Gastroesophageal sphincter (tissue), 4 donors: ENCODE measurements at regions not wholly inside any gene's neighbourhood (a gene's known extent, or its start where the extent isn't known, plus 50 kb on each side); places are given as distances from the start of the nearest gene placed in this dataset.

ENCODE experiments used
- ATAC-seq: fragments of 150-250 bp; one replicate; pipeline ENCODE4 v1.9.1; 2016; ENCODE audit warnings: mild to moderate bottlenecking, moderate library complexity
- H3K27ac ChIP-seq, 4 donors: fragments of 200-600 bp; sonication (generic) in 3 of 4; 1 replicate in 3 of 4; 2 replicates in 1 of 4; pipeline ENCODE4 v1.5.1; 2016 to 2019
- H3K27me3 ChIP-seq: fragments of 200-600 bp; sonication (generic); one replicate; pipeline ENCODE4 v1.5.1; 2019
- H3K36me3 ChIP-seq, 2 donors: fragments of 200-600 bp; sonication (generic); one replicate each; pipeline ENCODE4 v1.5.1; 2019; ENCODE audit warnings: control low read depth in 1 of 2
- H3K4me1 ChIP-seq, 3 donors: fragments of 200-600 bp; sonication (generic); 1 replicate in 2 of 3; 2 replicates in 1 of 3; pipeline ENCODE4 v1.5.1; 2016 to 2019; ENCODE audit warnings: control low read depth in 2 of 3
- H3K4me3 ChIP-seq, 2 donors: fragments of 200-600 bp; sonication (generic); one replicate each; pipeline ENCODE4 v1.5.1; 2019; ENCODE audit warnings: mild to moderate bottlenecking in 1 of 2, moderate library complexity in 1 of 2
- H3K9me3 ChIP-seq, 3 donors: fragments of 200-600 bp; sonication (generic); one replicate each; pipeline ENCODE4 v1.5.1; 2017 to 2019; ENCODE audit warnings: control low read depth in 2 of 3
- CTCF ChIP-seq, 4 experiments: fragments of 200-600 bp in 2 of 4; fragments of 450-650 bp in 2 of 4; sonication (generic) in 1 of 4; IDR thresholded peaks; one replicate each; pipeline ENCODE4 v1.5.1; 2017 to 2019; ENCODE audit warnings: antibody characterized with exemption in 4 of 4, mild to moderate bottlenecking in 2 of 4, moderate library complexity in 2 of 4
- EP300 ChIP-seq: sonication (generic); formaldehyde crosslinking; IDR thresholded peaks from one replicate; pipeline ENCODE4 v1.6.1; 2017; ENCODE audit warnings: antibody characterized with exemption, mild to moderate bottlenecking
- POLR2A ChIP-seq, 2 donors: fragments of 450-650 bp; IDR thresholded peaks; one replicate each; pipeline ENCODE4 v1.6.1; 2017; ENCODE audit warnings: antibody characterized with exemption in 2 of 2, mild to moderate bottlenecking in 2 of 2, moderate library complexity in 1 of 2
- POLR2AphosphoS5 ChIP-seq: sonication (generic); formaldehyde crosslinking; IDR thresholded peaks from one replicate; pipeline ENCODE4 v1.6.1; 2017; ENCODE audit warnings: antibody characterized with exemption
- WGBS, 2 donors: methylation state at CpG; one replicate each; pipeline ENCODE4 v1.1.5; 2018; ENCODE audit warnings: low coverage in 1 of 2; 5-methylcytosine and 5-hydroxymethylcytosine counted together

- no peaks in the 10 kb centered on the region for H3K27me3 ChIP-seq
- no peaks in the 10 kb centered on the region for H3K4me1 ChIP-seq
- H3K36me3 ChIP-seq = no peaks in the 10 kb centered on the region
- H3K4me3 ChIP-seq = no peak overlapping the region
- H3K27ac ChIP-seq = no peak overlapping the region
- no peaks in the 10 kb centered on the region for H3K9me3 ChIP-seq
- TF ChIP-seq CTCF (IDR thresholded peaks at IDR 0.05) = no peak
- no peak for TF ChIP-seq POLR2AphosphoS5
- no peak for TF ChIP-seq EP300
- TF ChIP-seq POLR2A (IDR thresholded peaks at IDR 0.05) = no peak
- no peak for ATAC-seq
- 66 to 67% methylated on average over 4 of the region's 4 CpGs for WGBS, 2 donors
These were observed 557.3 kb upstream of the TENM3 start for GRCh38 chr4:181685911-181686310.

- TF ChIP-seq CTCF (IDR thresholded peaks at IDR 0.05) (no peak), POLR2A (IDR thresholded peaks at IDR 0.05) (no peak), EP300 (no peak), POLR2AphosphoS5 (no peak)
These were observed 556.1 kb upstream of the TENM3 start for GRCh38 chr4:181687116-181687515.

GRCh38 chr4:181688432-181688831 is 554.8 kb upstream of the TENM3 start:
- WGBS, 2 donors = 45 to 78% methylated on average over 1 to 3 of the region's 3 CpGs
- H3K27ac ChIP-seq = no peak overlapping the region

More at GRCh38 chr4:181687116-181687515, 556.1 kb upstream of the TENM3 start:
- Histone ChIP-seq H3K4me3 (no peak overlapping the region), H3K27me3 (no peaks in the 10 kb centered on the region), H3K4me1 (no peaks in the 10 kb centered on the region), H3K27ac (no peak overlapping the region), H3K36me3 (no peaks in the 10 kb centered on the region), H3K9me3 (no peaks in the 10 kb centered on the region)
- ATAC-seq = no peak
- WGBS, 2 donors = 71 to 76% methylated on average over 4 of the region's 4 CpGs

GRCh38 chr4:181688872-181689271 is 554.3 kb upstream of the TENM3 start:
- no peaks in the 10 kb centered on the region for H3K27me3 ChIP-seq
- H3K4me3 ChIP-seq = no peak overlapping the region
- ATAC-seq = no peak
- TF ChIP-seq POLR2AphosphoS5 (no peak), EP300 (no peak), POLR2A (IDR thresholded peaks at IDR 0.05) (no peak), CTCF (IDR thresholded peaks at IDR 0.05) (no peak)
- no peaks in the 10 kb centered on the region for H3K36me3 ChIP-seq
- no peaks in the 10 kb centered on the region for H3K9me3 ChIP-seq
- H3K27ac ChIP-seq = no peak overlapping the region
- no peaks in the 10 kb centered on the region for H3K4me1 ChIP-seq
- 78 to 85% methylated on average over 5 of the region's 5 CpGs for WGBS, 2 donors

More at GRCh38 chr4:181688432-181688831, 554.8 kb upstream of the TENM3 start:
- Histone ChIP-seq H3K4me3 (no peak overlapping the region), H3K36me3 (no peaks in the 10 kb centered on the region), H3K4me1 (no peaks in the 10 kb centered on the region), H3K27me3 (no peaks in the 10 kb centered on the region), H3K9me3 (no peaks in the 10 kb centered on the region)
- ATAC-seq = no peak
- no peak for TF ChIP-seq EP300
- no peak for TF ChIP-seq POLR2A (IDR thresholded peaks at IDR 0.05)
- no peak for TF ChIP-seq POLR2AphosphoS5
- no peak for TF ChIP-seq CTCF (IDR thresholded peaks at IDR 0.05)

DNA sequence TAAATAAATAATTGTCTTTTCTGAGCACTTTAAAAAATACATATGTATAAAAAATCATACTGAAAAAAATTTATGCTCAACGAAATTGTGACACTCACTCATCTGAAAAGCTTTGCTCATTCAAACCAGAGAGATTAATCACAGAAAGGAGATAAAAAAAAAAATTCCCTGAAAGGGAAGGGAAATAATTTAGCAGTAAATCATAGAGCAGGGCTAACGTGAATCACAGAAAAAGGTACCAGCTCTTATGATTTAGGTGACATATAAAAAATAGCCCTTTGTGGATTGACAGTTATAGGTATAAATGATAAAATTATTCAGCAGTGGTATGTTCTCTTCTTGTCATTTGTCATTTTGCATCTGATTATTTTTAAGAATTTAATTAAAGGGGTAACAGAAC is 552.7 kb upstream of the TENM3 start:
- Histone ChIP-seq H3K27ac (no peak overlapping the region), H3K9me3 (no peaks in the 10 kb centered on the region), H3K27me3 (no peaks in the 10 kb centered on the region), H3K4me1 (no peaks in the 10 kb centered on the region), H3K36me3 (no peaks in the 10 kb centered on the region), H3K4me3 (no peak overlapping the region)
- 39 to 51% methylated on average over 2 of the region's 2 CpGs for WGBS, 2 donors
- TF ChIP-seq POLR2A (IDR thresholded peaks at IDR 0.05) (no peak), CTCF (IDR thresholded peaks at IDR 0.05) (no peak), POLR2AphosphoS5 (no peak), EP300 (no peak)
- ATAC-seq = no peak
